ENCODE measurements at regions not wholly inside any gene's neighbourhood (a gene's known extent, or its start where the extent isn't known, plus 50 kb on each side); places are given as distances from the start of the nearest gene placed in this dataset.
"Not testable (repeated sequence)": the region's sequence is repeated elsewhere in the genome, so short reads cannot be mapped to it uniquely, and the experiment has no call there.

DNA sequence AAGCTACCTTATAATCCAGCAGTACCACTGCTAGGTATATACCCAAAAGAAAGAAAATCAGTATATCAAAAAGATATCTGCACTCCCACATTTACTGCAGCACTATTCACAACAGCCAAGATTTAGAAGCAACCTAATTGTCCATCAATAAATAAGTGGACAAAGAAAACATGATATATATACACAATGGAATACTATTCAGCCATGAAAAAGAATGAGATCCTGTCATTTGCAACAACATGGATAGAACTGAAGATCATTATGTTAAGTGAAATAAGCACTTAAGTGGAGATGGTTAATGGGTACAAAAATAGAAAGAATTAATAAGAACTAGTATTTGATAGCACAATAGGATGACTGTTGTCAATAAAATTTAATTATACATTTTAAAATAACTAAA, 90.7 kb upstream of the PKN2 start:
- peaks cover 0 to 13% (median 4%) of the 10 kb centered on the region in 3 donors for H3K9me3 Mint-ChIP-seq
- no peaks in the 10 kb centered on the region for H3K4me1 ChIP-seq (ENCODE audit: control insufficient read depth in 1 of 2, extremely low read depth in 1 of 2, insufficient read depth in 2 of 2, low read length in 2 of 2)
- H3K36me3 Mint-ChIP-seq = no peaks in the 10 kb centered on the region
- H3K4me3 ChIP-seq (ENCODE audit: control insufficient read depth in 1 of 2, extremely low read depth in 1 of 2, low read length in 1 of 2) = no peak overlapping the region
- H3K9me3 ChIP-seq = no peaks in the 10 kb centered on the region
- ChIA-PET CTCF (no interaction called here), POLR2A (no interaction called here)
- H3K4me3 Mint-ChIP-seq = no peak overlapping the region
- H3K36me3 ChIP-seq (ENCODE audit: control insufficient read depth in 2 of 2, extremely low read depth in 1 of 2, insufficient read depth in 1 of 2, low read length in 1 of 2) = no peaks in the 10 kb centered on the region
- peaks cover 0 to 5% of the 10 kb centered on the region in 2 experiments for H3K27me3 ChIP-seq (replicated peaks in 1 of 2; ENCODE audit: control insufficient read depth in 2 of 2, extremely low read depth in 1 of 2, insufficient read depth in 2 of 2, low read length in 1 of 2)
- no peak overlapping the region for H3K27ac Mint-ChIP-seq
- ATAC-seq (replicated peaks in 1 of 4) (no peak), DNase-seq (no peak)
- peaks cover 0 to 2% (median 0%) of the 10 kb centered on the region in 3 donors for H3K4me1 Mint-ChIP-seq
- H3K27me3 Mint-ChIP-seq = peaks cover 7 to 12% of the 10 kb centered on the region in 2 donors
- no peak overlapping the region for H3K27ac ChIP-seq (ENCODE audit: low read length)

DNA sequence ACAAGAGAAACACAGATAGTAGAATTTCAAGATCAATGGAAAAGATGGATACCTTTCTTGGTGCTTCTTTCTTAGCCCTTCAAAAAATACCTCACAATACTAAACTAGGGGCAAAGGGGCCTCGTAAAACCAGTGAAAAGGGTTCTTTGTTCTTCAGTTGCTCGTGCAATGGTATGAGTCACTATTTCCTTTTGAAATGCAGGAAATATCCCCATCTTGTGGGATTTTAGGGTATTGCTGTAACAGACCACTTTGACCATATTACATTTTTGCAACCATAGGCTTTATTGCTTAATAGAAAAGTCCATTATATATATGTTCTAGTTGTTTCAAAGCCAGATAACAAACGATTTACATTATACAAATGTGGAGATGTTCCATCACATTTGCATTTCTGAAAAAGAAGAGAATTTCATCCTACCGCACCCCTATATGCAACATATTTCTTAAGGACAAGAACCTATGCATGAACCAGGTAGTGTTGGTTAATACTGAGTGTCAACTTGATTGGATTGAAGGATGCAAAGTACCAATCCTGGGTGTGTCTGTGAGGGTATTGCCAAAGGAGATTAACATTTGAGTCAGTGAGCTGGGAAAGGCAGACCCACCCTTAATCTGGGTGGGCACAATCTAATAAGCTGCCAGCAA, 88.6 kb upstream of the PKN2 start:
- H3K4me3 ChIP-seq (ENCODE audit: control insufficient read depth in 1 of 2, extremely low read depth in 1 of 2, low read length in 1 of 2) = no peak overlapping the region
- ChIA-PET POLR2A (no interaction called here), CTCF (no interaction called here)
- H3K36me3 ChIP-seq (ENCODE audit: control insufficient read depth in 2 of 2, extremely low read depth in 1 of 2, insufficient read depth in 1 of 2, low read length in 1 of 2) = no peaks in the 10 kb centered on the region
- Mint-ChIP-seq H3K4me3 (no peak overlapping the region), H3K4me1 (peaks cover 0 to 2% (median 0%) of the 10 kb centered on the region in 3 donors), H3K27ac (no peak overlapping the region), H3K27me3 (peaks cover 3 to 13% of the 10 kb centered on the region in 2 donors), H3K9me3 (peaks cover 4 to 14% (median 6%) of the 10 kb centered on the region in 3 donors), H3K36me3 (no peaks in the 10 kb centered on the region)
- no peak overlapping the region for H3K27ac ChIP-seq (ENCODE audit: low read length)
- DNase-seq (peak in 1 of 35 experiments; percentile 52), ATAC-seq (replicated peaks in 1 of 4) (peak; percentile 43 to 67 (median 49))
- WGBS (ENCODE audit: insufficient coverage) = no CpG with 5 or more reads among the region's 4 CpGs
- H3K27me3 ChIP-seq (replicated peaks in 1 of 2; ENCODE audit: control insufficient read depth in 2 of 2, extremely low read depth in 1 of 2, insufficient read depth in 2 of 2, low read length in 1 of 2) = peaks cover 0 to 2% of the 10 kb centered on the region in 2 experiments
- no peaks in the 10 kb centered on the region for H3K4me1 ChIP-seq (ENCODE audit: control insufficient read depth in 1 of 2, extremely low read depth in 1 of 2, insufficient read depth in 2 of 2, low read length in 2 of 2)
- no peaks in the 10 kb centered on the region for H3K9me3 ChIP-seq

DNA sequence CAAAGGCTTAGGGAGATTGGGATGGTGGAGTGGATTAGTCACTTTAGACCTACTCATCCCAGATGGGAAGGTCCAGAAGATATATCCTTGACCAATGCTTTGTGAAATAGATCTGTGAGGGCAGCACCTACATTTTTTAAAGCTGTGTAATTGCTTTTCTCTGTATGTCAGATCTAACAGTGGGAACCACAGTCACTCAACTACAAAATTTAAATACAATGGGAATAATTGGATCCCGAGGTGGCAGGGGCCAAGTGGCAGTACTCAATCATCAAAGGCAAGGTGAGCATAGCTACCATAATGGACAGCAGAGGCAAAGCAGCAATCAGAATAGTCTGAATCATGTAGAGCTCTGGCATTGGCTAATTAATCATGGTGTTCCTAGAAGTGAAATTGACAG, 86.1 kb upstream of the PKN2 start:
- H3K4me3 Mint-ChIP-seq; DNase-seq; H3K4me3 ChIP-seq (ENCODE audit: control insufficient read depth in 1 of 2, extremely low read depth in 1 of 2, low read length in 1 of 2); H3K9me3 ChIP-seq; H3K36me3 ChIP-seq (ENCODE audit: control insufficient read depth in 2 of 2, extremely low read depth in 1 of 2, insufficient read depth in 1 of 2, low read length in 1 of 2); H3K4me1 ChIP-seq (ENCODE audit: control insufficient read depth in 1 of 2, extremely low read depth in 1 of 2, insufficient read depth in 2 of 2, low read length in 2 of 2); H3K36me3 Mint-ChIP-seq; H3K4me1 Mint-ChIP-seq; H3K27me3 ChIP-seq (replicated peaks in 1 of 2; ENCODE audit: control insufficient read depth in 2 of 2, extremely low read depth in 1 of 2, insufficient read depth in 2 of 2, low read length in 1 of 2); POLR2A ChIA-PET; ATAC-seq (replicated peaks in 1 of 4); CTCF ChIA-PET; H3K27ac Mint-ChIP-seq; H3K27ac ChIP-seq (ENCODE audit: low read length); H3K27me3 Mint-ChIP-seq: not testable (repeated sequence)
- WGBS (ENCODE audit: insufficient coverage) = no CpG with 5 or more reads among the region's 1 CpG
- peaks cover 4 to 14% (median 6%) of the 10 kb centered on the region in 3 donors for H3K9me3 Mint-ChIP-seq

DNA sequence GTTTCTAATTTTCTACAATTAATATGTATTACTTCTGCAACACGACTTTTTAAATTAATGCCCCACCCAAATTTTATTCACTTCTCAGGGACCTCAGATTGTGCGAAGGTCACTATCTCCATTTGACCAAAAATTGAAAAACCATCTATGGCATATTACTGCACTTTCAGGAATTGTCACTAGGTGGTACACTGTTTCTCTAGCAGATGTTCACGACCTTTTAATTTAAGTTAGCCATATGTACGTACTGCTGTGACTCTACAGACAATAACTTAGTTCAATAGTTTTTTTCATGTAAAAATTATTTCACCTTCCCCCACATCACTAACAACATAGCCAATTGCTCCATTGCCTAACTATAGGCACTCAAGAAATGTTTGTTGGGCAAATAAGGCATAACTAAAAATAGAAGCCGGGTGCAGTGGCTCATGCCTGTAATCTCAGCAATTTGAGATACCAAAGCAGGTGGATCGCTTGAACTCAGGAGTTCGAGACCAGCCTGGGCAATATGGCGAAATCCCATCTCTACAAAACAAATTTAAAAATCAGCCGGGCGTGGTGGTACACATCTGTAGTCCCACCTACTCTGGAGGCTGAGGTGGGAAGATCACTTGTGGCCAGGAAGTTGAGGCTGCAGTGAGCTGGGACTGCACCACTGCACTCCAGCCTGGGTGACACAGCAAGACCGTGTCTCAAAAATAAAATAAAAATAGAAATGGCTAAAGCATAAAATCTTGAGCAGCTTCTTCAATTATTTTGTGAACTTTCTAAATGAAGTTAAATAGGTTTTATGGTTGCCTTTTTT, 75.7 kb upstream of the PKN2 start:
- 77% methylated on average over 4 of the region's 11 CpGs for WGBS (ENCODE audit: insufficient coverage)
- Histone ChIP-seq H3K4me3 (ENCODE audit: control insufficient read depth in 1 of 2, extremely low read depth in 1 of 2, low read length in 1 of 2) (no peak overlapping the region), H3K36me3 (ENCODE audit: control insufficient read depth in 2 of 2, extremely low read depth in 1 of 2, insufficient read depth in 1 of 2, low read length in 1 of 2) (no peaks in the 10 kb centered on the region), H3K27ac (ENCODE audit: low read length) (no peak overlapping the region), H3K4me1 (ENCODE audit: control insufficient read depth in 1 of 2, extremely low read depth in 1 of 2, insufficient read depth in 2 of 2, low read length in 2 of 2) (no peaks in the 10 kb centered on the region), H3K27me3 (replicated peaks in 1 of 2; ENCODE audit: control insufficient read depth in 2 of 2, extremely low read depth in 1 of 2, insufficient read depth in 2 of 2, low read length in 1 of 2) (no peaks in the 10 kb centered on the region), H3K9me3 (no peaks in the 10 kb centered on the region)
- Mint-ChIP-seq H3K36me3 (no peaks in the 10 kb centered on the region), H3K9me3 (no peaks in the 10 kb centered on the region), H3K27me3 (peaks cover 3 to 6% of the 10 kb centered on the region in 2 donors), H3K4me1 (peaks cover 4 to 6% (median 6%) of the 10 kb centered on the region in 3 donors), H3K27ac (no peak overlapping the region), H3K4me3 (no peak overlapping the region)
- CTCF ChIA-PET = interaction anchor here (0.6 to 1.3 kb wide), 2 partner anchors 29 to 268 kb away, joined by 3 read pairs; no protein-coding TSS in a partner anchor
- peak; percentile 41 to 61 (median 50) for ATAC-seq (replicated peaks in 1 of 4)
- POLR2A ChIA-PET = no interaction called here
- DNase-seq = peak in 1 of 35 experiments; percentile 51

DNA sequence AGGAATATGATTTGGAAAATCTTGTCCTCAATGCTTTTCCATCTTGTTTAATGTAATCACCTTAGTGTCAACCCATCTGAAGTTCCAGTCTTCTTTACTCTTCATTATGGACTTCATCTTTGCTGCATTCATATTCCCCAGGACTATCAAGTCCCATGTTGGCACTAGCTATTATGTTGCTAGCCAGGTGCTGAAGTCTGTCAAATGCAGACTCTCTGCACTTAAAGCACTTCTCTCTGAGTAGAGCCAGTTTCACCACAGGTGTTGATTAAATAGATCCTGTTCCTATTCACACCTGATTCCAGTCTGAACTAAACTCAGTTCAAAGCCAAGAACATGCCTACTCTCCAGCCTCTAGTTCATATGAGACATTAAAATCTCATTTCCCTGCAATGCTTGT, 75.0 kb upstream of the PKN2 start:
- DNase-seq = no peak

DNA sequence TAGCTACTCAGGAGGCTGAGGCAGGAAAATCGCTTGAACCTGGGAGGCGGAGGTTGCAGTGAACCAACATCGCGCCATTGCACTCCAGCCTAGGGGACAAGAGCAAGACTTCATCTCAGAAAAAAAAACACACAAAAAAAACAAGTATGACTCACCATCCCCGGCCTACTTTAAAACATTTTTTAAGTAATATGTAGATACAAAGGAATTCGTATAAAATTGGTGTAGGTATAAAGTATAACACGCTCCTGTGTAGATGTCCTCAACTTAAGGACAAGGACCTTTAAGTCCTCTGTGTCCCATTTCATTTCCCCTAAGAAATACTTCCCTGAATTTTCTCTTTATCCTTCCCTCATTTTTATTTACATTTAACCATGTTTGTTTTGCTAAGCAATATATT, 73.4 kb upstream of the PKN2 start:
- no peak overlapping the region for H3K27ac ChIP-seq (ENCODE audit: low read length)
- WGBS (ENCODE audit: insufficient coverage) = 100% methylated on average over 2 of the region's 7 CpGs
- Mint-ChIP-seq H3K36me3 (no peaks in the 10 kb centered on the region), H3K4me1 (peaks cover 4 to 6% (median 6%) of the 10 kb centered on the region in 3 donors), H3K27ac (no peak overlapping the region), H3K27me3 (peaks cover 10 to 17% of the 10 kb centered on the region in 2 donors), H3K4me3 (no peak overlapping the region), H3K9me3 (peaks cover 0 to 1% (median 0%) of the 10 kb centered on the region in 3 donors)
- no peak for ATAC-seq (replicated peaks in 1 of 4)
- ChIA-PET POLR2A (no interaction called here), CTCF (no interaction called here)
- H3K27me3 ChIP-seq (replicated peaks in 1 of 2; ENCODE audit: control insufficient read depth in 2 of 2, extremely low read depth in 1 of 2, insufficient read depth in 2 of 2, low read length in 1 of 2) = no peaks in the 10 kb centered on the region
- no peak overlapping the region for H3K4me3 ChIP-seq (ENCODE audit: control insufficient read depth in 1 of 2, extremely low read depth in 1 of 2, low read length in 1 of 2)
- H3K36me3 ChIP-seq (ENCODE audit: control insufficient read depth in 2 of 2, extremely low read depth in 1 of 2, insufficient read depth in 1 of 2, low read length in 1 of 2) = no peaks in the 10 kb centered on the region
- H3K9me3 ChIP-seq = no peaks in the 10 kb centered on the region
- DNase-seq = no peak
- H3K4me1 ChIP-seq (ENCODE audit: control insufficient read depth in 1 of 2, extremely low read depth in 1 of 2, insufficient read depth in 2 of 2, low read length in 2 of 2) = no peaks in the 10 kb centered on the region

More for the DNA sequence above, 75.0 kb upstream of the PKN2 start:
- no peak overlapping the region for H3K27ac ChIP-seq (ENCODE audit: low read length)
- no peaks in the 10 kb centered on the region for H3K4me1 ChIP-seq (ENCODE audit: control insufficient read depth in 1 of 2, extremely low read depth in 1 of 2, insufficient read depth in 2 of 2, low read length in 2 of 2)
- Mint-ChIP-seq H3K27me3 (peaks cover 4 to 6% of the 10 kb centered on the region in 2 donors), H3K4me1 (peaks cover 4 to 6% (median 6%) of the 10 kb centered on the region in 3 donors), H3K9me3 (no peaks in the 10 kb centered on the region), H3K4me3 (no peak overlapping the region), H3K36me3 (no peaks in the 10 kb centered on the region), H3K27ac (no peak overlapping the region)
- no peaks in the 10 kb centered on the region for H3K36me3 ChIP-seq (ENCODE audit: control insufficient read depth in 2 of 2, extremely low read depth in 1 of 2, insufficient read depth in 1 of 2, low read length in 1 of 2)
- no peaks in the 10 kb centered on the region for H3K9me3 ChIP-seq
- no peak overlapping the region for H3K4me3 ChIP-seq (ENCODE audit: control insufficient read depth in 1 of 2, extremely low read depth in 1 of 2, low read length in 1 of 2)
- no peak for ATAC-seq (replicated peaks in 1 of 4)
- POLR2A ChIA-PET = no interaction called here
- CTCF ChIA-PET = interaction anchor here (0.6 to 1.3 kb wide), 2 partner anchors 28 to 268 kb away, joined by 3 read pairs; no protein-coding TSS in a partner anchor
- H3K27me3 ChIP-seq (replicated peaks in 1 of 2; ENCODE audit: control insufficient read depth in 2 of 2, extremely low read depth in 1 of 2, insufficient read depth in 2 of 2, low read length in 1 of 2) = no peaks in the 10 kb centered on the region
